ENCODE measurements at regions not wholly inside any gene's neighbourhood (a gene's known extent, or its start where the extent isn't known, plus 50 kb on each side); places are given as distances from the start of the nearest gene placed in this dataset.

- H3K27me3 Mint-ChIP-seq (ENCODE audit: low read depth): no peaks in the 10 kb centered on the region
- no peak for DNase-seq (ENCODE audit: low spot score)
- TF ChIP-seq CTCF (IDR thresholded peaks at IDR 0.05): no peak
- no peak overlapping the region for H3K4me3 Mint-ChIP-seq (ENCODE audit: unreplicated experiment)
- H3K4me1 Mint-ChIP-seq (ENCODE audit: low read depth): no peaks in the 10 kb centered on the region
- no peak overlapping the region for H3K27ac Mint-ChIP-seq (ENCODE audit: unreplicated experiment)
- H3K36me3 Mint-ChIP-seq (ENCODE audit: low read depth): no peaks in the 10 kb centered on the region
- H3K9me3 Mint-ChIP-seq (ENCODE audit: low read depth): no peaks in the 10 kb centered on the region
Observed at GRCh38 chr6:79394690-79395089, 142.5 kb downstream of the LCA5 start.

- H3K9me3 Mint-ChIP-seq (ENCODE audit: low read depth): peaks cover 3% of the 10 kb centered on the region
- H3K4me1 Mint-ChIP-seq (ENCODE audit: low read depth): no peaks in the 10 kb centered on the region
- no peaks in the 10 kb centered on the region for H3K27me3 Mint-ChIP-seq (ENCODE audit: low read depth)
- H3K27ac Mint-ChIP-seq (ENCODE audit: unreplicated experiment): no peak overlapping the region
- H3K36me3 Mint-ChIP-seq (ENCODE audit: low read depth): peaks cover 1% of the 10 kb centered on the region
- no peak for DNase-seq (ENCODE audit: low spot score)
- TF ChIP-seq CTCF (IDR thresholded peaks at IDR 0.05): no peak
- H3K4me3 Mint-ChIP-seq (ENCODE audit: unreplicated experiment): no peak overlapping the region
Observed at GRCh38 chr6:79392094-79392493, 145.1 kb downstream of the LCA5 start.

GRCh38 chr6:79391480-79391879 is 145.8 kb downstream of the LCA5 start:
- Mint-ChIP-seq H3K4me3 (ENCODE audit: unreplicated experiment) (no peak overlapping the region), H3K27me3 (ENCODE audit: low read depth) (no peaks in the 10 kb centered on the region), H3K27ac (ENCODE audit: unreplicated experiment) (no peak overlapping the region), H3K9me3 (ENCODE audit: low read depth) (peaks cover 3% of the 10 kb centered on the region), H3K36me3 (ENCODE audit: low read depth) (peaks cover 1% of the 10 kb centered on the region), H3K4me1 (ENCODE audit: low read depth) (peaks cover 4% of the 10 kb centered on the region)
- DNase-seq (ENCODE audit: low spot score): no peak
- TF ChIP-seq CTCF (IDR thresholded peaks at IDR 0.05): no peak

- DNase-seq (ENCODE audit: low spot score): no peak
- Mint-ChIP-seq H3K4me1 (ENCODE audit: low read depth) (peaks cover 27% of the 10 kb centered on the region), H3K4me3 (ENCODE audit: unreplicated experiment) (no peak overlapping the region), H3K36me3 (ENCODE audit: low read depth) (peaks cover 1% of the 10 kb centered on the region), H3K27me3 (ENCODE audit: low read depth) (no peaks in the 10 kb centered on the region), H3K9me3 (ENCODE audit: low read depth) (peaks cover 3% of the 10 kb centered on the region), H3K27ac (ENCODE audit: unreplicated experiment) (peak overlapping the region; percentile 49)
- no peak for TF ChIP-seq CTCF (IDR thresholded peaks at IDR 0.05)
Observed at GRCh38 chr6:79385893-79386292, 151.3 kb downstream of the LCA5 start.

- Mint-ChIP-seq H3K4me1 (ENCODE audit: low read depth) (peaks cover 27% of the 10 kb centered on the region), H3K4me3 (ENCODE audit: unreplicated experiment) (no peak overlapping the region), H3K27me3 (ENCODE audit: low read depth) (no peaks in the 10 kb centered on the region), H3K9me3 (ENCODE audit: low read depth) (peaks cover 3% of the 10 kb centered on the region), H3K36me3 (ENCODE audit: low read depth) (peaks cover 1% of the 10 kb centered on the region), H3K27ac (ENCODE audit: unreplicated experiment) (peak overlapping the region; percentile 22)
- DNase-seq (ENCODE audit: low spot score): no peak
- TF ChIP-seq CTCF (IDR thresholded peaks at IDR 0.05): no peak
Observed at GRCh38 chr6:79385333-79385732, 150.9 kb upstream of the HMGN3 start.

Measured in chondrocyte (in vitro differentiated cells).